Mesothelial cell of epicardium (in vitro differentiated cells): ENCODE measurements at regions not wholly inside any gene's neighbourhood (a gene's known extent, or its start where the extent isn't known, plus 50 kb on each side); places are given as distances from the start of the nearest gene placed in this dataset.
A peak's percentile ranks its signal among the peaks of the same experiment; 100 is the strongest.
"Not testable (repeated sequence)": the region's sequence is repeated elsewhere in the genome, so short reads cannot be mapped to it uniquely, and the experiment has no call there.

ENCODE experiments used
- DNase-seq, 2 experiments: peaks; one replicate each; pipeline ENCODE4 v3.0.0; 2021; ENCODE audit warnings: low spot score in 2 of 2; ENCODE audit not compliant: unreplicated experiment in 2 of 2
- H3K27ac Mint-ChIP-seq: 2 replicates; pipeline ENCODE4 v1.8.0; 2021; ENCODE audit warnings: mixed read lengths
- H3K27me3 Mint-ChIP-seq: 2 replicates; pipeline ENCODE4 v1.8.0; 2021; ENCODE audit warnings: low read depth, mixed read lengths
- H3K36me3 Mint-ChIP-seq: 2 replicates; pipeline ENCODE4 v1.8.0; 2021; ENCODE audit warnings: mixed read lengths
- H3K4me1 Mint-ChIP-seq: 2 replicates; pipeline ENCODE4 v1.8.0; 2021; ENCODE audit warnings: mixed read lengths
- H3K4me3 Mint-ChIP-seq: 2 replicates; pipeline ENCODE4 v1.8.0; 2021; ENCODE audit warnings: mild to moderate bottlenecking, moderate library complexity, mixed read lengths
- H3K9me3 Mint-ChIP-seq: 2 replicates; pipeline ENCODE4 v1.8.0; 2021; ENCODE audit warnings: mixed read lengths
- TF ChIP-seq, protein P1 (sequence below): fragments of 200-600 bp; sonication (generic); IDR thresholded peaks from one replicate; pipeline ENCODE4 v1.5.0; 2021; ENCODE audit warnings: antibody characterized with exemption; ENCODE audit not compliant: unreplicated experiment

DNA sequence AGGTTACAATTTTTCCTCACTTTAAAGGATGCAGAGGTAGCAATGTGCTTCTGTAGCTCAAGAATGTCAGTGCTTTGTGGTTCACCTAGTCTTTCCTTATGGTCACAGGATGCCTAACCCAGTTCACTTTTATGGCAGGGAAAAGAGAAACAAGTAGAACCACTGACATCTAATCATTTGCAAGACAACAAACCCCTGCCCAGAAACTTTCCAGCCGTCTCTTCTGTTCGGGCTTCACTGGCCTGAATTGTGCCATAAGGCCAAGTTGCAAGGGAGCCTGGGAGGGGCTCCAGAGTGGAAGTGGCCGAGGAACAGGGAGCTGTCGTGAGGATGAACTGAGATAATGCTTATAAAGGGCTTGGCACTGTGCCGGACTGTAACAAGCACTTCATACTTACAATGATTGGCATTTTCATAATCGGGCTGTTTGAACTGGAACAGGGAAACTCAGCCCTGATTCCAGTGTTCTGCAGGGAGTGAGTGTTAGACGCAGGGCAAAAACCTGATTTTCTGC lies 212.6 kb downstream of the BCAS1 start:
- no peak for DNase-seq
- Mint-ChIP-seq H3K4me3 (no peak overlapping the region), H3K27me3 (no peaks in the 10 kb centered on the region), H3K36me3 (no peaks in the 10 kb centered on the region), H3K27ac (peak overlapping the region; percentile 61), H3K9me3 (no peaks in the 10 kb centered on the region), H3K4me1 (peaks cover 15% of the 10 kb centered on the region)
- TF ChIP-seq, protein P1, sequence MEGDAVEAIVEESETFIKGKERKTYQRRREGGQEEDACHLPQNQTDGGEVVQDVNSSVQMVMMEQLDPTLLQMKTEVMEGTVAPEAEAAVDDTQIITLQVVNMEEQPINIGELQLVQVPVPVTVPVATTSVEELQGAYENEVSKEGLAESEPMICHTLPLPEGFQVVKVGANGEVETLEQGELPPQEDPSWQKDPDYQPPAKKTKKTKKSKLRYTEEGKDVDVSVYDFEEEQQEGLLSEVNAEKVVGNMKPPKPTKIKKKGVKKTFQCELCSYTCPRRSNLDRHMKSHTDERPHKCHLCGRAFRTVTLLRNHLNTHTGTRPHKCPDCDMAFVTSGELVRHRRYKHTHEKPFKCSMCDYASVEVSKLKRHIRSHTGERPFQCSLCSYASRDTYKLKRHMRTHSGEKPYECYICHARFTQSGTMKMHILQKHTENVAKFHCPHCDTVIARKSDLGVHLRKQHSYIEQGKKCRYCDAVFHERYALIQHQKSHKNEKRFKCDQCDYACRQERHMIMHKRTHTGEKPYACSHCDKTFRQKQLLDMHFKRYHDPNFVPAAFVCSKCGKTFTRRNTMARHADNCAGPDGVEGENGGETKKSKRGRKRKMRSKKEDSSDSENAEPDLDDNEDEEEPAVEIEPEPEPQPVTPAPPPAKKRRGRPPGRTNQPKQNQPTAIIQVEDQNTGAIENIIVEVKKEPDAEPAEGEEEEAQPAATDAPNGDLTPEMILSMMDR = no peak

DNA sequence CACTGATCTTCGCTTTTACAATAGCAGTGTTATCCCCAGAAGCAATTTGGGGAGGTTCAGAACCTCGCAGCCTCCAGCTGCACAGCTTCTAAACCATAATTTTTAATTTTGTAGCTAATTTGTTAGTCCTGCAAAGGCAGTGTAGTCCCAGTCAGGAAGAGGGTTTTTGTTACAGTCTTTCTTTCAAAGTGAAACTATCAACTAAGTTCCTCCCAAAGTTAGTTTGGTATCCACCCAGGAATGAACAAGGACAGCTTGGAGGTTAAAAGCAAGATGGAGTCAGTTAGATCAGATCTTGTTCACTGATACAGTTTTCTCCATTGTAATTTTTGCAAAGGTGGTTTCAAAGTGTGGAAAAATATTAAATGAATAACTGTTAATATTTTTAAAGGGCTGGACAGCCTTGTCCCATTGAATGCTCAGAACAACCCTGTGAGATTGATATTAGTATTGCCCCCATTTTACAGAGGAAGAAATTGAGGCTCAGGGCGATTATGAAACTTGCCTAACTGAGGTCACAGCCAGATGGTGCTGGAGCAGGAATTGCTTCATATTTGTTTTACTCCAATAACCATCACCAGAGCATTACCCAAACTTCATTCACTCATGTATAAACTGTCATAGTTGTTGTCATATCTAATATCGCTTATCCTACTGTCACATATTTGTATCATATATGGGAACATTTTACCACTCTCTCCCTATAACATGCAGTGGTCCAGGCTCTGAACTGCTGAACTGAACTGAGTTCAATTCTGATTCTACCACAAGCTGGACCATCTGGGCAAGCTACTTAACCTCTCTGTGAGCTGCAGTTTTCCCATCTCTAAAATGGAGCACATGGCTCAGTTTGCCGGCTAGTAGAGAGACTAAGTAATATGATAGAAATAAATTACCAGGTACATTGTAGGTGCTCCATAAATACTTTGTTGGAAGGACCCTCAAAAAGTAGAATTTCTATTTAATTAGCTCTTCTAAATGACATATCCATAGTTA lies 213.8 kb downstream of the BCAS1 start:
- Mint-ChIP-seq H3K4me3 (no peak overlapping the region), H3K27ac (peak overlapping the region; percentile 59), H3K36me3 (no peaks in the 10 kb centered on the region), H3K4me1 (peaks cover 13% of the 10 kb centered on the region), H3K27me3 (no peaks in the 10 kb centered on the region), H3K9me3 (no peaks in the 10 kb centered on the region)
- no peak for DNase-seq
- TF ChIP-seq, protein P1 = no peak

DNA sequence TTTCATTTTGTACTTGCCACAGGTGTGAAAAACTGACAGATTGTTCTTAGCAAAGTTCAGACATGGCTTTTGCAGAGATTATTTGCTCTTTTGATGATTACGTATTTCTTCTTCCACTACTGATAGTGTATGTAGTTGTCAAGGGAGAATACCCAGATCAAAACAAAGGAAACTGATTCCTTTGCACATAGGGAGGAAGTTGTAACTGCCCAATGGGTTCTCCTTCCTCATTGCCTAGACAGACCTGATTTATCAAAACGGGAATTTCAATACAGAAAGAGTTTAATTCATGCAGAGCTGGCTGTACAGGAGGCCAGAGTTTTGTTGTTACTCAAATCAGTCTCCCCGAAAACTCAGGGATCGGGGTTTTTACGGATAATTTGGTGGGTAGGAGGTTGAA lies 214.7 kb downstream of the BCAS1 start:
- no peak for DNase-seq
- H3K36me3 Mint-ChIP-seq = no peaks in the 10 kb centered on the region
- TF ChIP-seq, protein P1 = no peak
- no peak overlapping the region for H3K4me3 Mint-ChIP-seq
- H3K27me3 Mint-ChIP-seq = no peaks in the 10 kb centered on the region
- H3K4me1 Mint-ChIP-seq = peaks cover 13% of the 10 kb centered on the region
- H3K9me3 Mint-ChIP-seq = no peaks in the 10 kb centered on the region
- H3K27ac Mint-ChIP-seq = peak overlapping the region; percentile 72

DNA sequence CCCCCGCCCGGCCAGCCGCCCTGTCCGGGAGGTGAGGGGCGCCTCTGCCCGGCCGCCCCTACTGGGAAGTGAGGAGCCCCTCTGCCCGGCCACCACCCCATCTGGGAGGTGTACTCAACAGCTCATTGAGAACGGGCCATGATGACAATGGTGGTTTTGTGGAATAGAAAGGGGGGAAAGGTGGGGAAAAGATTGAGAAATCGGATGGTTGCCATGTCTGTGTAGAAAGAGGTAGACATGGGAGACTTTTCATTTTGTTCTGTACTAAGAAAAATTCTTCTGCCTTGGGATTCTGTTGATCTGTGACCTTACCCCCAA lies 215.8 kb downstream of the BCAS1 start:
- DNase-seq, H3K27me3 Mint-ChIP-seq, H3K27ac Mint-ChIP-seq, H3K4me3 Mint-ChIP-seq, H3K36me3 Mint-ChIP-seq, H3K9me3 Mint-ChIP-seq: not testable (repeated sequence)
- peaks cover 13% of the 10 kb centered on the region for H3K4me1 Mint-ChIP-seq

DNA sequence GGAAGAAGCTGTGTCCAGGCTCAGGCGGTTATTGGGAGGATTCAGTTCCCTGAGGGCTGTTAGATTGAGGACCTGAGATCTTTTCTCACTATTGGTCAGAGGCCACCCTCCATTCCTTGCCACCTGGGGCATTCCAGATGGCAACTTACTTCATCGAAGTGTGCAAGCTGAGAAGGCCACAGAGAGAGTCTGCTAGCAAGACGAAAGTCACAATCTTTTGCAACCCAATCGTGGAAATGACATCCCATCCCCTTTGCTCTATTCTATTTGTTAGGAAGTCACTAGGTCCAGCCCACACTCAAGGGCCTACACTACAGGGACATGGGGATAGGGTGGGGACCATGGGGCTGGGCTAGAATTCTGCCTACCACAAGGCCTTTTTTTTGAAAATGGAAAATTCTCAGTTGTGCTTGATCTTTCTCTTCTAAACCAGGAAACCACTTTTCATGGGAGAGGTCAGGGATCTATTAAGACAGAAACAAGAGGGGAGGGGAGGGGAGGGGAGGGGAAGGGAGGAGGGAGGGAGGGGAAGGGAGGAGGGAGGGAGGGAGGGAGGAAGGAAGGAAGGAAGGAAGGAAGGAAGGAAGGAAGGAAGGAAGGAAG lies 217.2 kb downstream of the BCAS1 start:
- Mint-ChIP-seq H3K4me3 (no peak overlapping the region), H3K4me1 (peaks cover 13% of the 10 kb centered on the region)

DNA sequence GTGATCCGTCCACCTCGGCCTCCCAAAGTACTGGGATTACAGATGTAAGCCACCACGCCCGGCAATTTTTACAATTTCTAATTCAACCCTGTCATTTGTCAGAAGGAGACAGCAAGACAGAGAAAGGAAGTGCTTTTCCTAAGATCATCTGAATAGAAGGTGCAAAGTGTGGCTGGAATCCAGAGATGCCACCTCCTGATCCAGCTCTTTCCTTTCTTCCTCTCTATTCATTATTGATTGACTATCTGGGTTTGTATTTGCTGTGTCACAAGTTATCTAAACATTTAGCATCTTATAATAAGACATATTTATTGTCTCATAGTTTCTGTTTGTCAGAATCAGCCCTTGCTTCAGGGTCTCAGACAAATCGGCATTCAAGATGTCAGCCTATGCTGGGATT lies 217.7 kb downstream of the BCAS1 start:
- Mint-ChIP-seq H3K27ac (no peak overlapping the region), H3K27me3 (no peaks in the 10 kb centered on the region), H3K36me3 (no peaks in the 10 kb centered on the region), H3K4me3 (no peak overlapping the region), H3K9me3 (no peaks in the 10 kb centered on the region), H3K4me1 (peaks cover 8% of the 10 kb centered on the region)
- no peak for DNase-seq
- TF ChIP-seq, protein P1 = no peak

More for the DNA sequence above, 217.2 kb downstream of the BCAS1 start:
- Mint-ChIP-seq H3K27me3 (no peaks in the 10 kb centered on the region), H3K9me3 (no peaks in the 10 kb centered on the region), H3K27ac (no peak overlapping the region), H3K36me3 (no peaks in the 10 kb centered on the region)
- TF ChIP-seq, protein P1 = no peak
- DNase-seq = no peak
